ENCODE measurements at regions not wholly inside any gene's neighbourhood (a gene's known extent, or its start where the extent isn't known, plus 50 kb on each side); places are given as distances from the start of the nearest gene placed in this dataset.
"Not testable (repeated sequence)": the region's sequence is repeated elsewhere in the genome, so short reads cannot be mapped to it uniquely, and the experiment has no call there.

DNA sequence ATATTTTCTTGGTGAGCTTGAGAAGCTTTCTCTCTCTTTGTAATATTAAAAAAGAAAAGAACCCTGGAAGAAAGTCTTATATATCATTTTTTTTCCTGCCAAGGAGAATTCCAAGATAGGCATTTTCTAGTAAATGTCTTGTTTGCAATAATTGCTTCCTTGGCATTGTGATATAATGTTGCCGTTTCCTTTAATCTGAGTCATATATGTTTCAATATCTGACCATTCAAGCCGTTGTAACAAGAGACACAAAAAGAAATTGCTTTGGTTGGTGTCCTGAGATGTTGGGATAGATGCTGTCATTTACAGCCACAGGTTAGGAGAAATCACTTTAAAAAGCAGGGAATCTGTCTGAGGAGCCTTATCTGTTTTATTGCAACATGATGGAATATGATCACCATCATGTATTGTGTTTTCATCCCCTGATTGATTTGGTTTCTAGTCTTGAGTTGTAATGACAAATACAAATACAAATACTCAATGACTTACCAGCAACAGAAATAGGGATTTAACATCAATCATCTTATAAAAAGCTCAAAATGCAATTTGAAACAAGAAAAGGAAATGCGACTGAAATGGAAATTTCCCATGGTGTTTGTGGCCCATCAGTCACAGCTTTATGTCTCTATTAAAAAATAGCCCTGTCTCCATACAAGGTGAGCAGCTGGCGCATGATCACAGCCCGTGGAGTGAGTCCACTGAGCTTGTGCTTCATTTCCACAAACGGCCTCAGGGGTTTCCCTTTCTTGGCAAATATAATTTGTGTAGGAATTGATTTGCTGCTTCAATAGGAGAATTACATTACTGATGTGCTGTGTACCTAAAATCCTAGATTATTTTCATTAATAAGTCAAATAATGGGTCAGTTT lies 250.1 kb upstream of the TRPC7 start:
- no peak for DNase-seq

DNA sequence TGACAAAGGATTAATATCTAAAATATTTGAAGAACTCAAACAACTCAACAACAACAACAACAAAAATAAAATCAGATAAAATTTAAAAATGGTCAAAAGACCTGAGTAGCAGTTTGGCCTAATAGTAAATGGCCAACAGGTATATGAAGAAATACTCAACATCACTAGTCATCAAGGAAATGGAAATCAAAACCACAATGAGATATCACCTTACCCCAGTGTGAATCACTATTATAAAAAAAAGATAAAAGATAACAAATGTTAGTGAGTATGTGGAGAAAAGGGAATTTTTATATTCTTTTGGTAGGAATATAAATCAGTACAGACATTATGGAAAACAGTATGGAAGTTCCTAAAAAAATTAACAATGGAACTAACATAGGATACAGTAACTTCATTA lies 247.9 kb upstream of the TRPC7 start:
- no peak for DNase-seq

DNA sequence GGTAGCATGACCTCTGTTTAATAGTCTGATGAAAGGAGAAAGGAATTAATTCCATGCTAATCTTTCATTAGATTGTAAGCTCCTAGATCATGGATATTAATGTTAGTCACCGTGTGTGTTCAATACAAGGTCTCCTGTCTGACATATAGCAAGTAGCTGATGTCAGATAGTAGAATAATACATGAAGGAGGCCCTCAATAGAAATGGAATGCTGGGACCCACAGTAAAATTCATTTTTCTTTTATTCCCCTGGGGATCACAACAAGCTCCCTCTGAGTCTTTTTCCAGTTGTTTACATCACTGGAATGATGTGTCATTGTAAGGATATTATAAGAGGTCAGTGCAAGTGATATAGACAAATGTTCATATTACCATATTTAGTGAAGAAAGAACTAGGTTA lies 240.3 kb upstream of the TRPC7 start:
- DNase-seq = no peak

DNA sequence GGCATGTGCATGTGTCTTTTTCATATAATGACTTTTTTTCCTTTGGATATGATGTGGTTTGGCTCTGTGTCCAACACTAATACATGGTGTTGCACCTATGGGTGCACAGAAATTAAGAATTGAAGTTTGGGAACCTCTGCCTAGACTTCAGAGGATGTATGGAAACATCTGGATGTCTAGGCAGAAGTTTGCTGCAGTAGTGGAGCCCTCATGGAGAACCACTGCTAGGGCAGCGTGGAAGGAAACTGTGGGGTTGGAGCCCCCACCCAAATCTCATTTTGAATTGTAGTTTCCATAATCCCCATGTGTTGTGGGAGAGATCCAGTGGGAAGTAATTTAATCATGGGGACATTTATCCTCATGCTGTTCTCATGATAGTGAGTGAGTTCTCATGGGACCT lies 235.0 kb upstream of the TRPC7 start:
- DNase-seq = no peak

DNA sequence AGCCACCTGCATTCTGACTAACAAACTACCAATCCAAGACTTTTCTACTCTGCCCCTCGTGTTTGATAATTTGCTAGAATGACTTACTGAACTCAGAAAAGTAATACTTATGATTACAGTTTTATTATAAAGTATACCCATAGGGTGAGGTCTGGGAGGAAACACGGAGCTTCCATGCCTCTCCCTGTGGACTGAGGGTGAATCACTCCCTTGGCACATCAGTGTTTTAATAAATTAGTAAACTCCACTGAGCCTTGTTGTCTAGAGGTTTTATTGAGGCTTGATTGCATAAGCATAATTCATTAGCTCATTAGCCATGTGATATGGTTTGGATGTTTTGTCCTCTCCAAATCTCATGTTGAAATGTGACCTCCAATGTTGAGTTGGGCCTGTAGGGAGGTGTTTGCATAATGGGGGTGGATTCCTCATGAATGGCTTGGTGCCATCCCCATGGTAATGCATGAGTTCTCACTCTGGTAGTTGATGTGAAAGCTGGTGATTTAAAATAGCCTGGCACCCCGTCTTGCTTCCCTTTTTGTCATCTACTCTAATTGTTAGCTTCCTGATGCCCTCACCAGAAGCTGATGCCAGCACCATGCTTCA lies 233.6 kb upstream of the TRPC7 start:
- DNase-seq = no peak

DNA sequence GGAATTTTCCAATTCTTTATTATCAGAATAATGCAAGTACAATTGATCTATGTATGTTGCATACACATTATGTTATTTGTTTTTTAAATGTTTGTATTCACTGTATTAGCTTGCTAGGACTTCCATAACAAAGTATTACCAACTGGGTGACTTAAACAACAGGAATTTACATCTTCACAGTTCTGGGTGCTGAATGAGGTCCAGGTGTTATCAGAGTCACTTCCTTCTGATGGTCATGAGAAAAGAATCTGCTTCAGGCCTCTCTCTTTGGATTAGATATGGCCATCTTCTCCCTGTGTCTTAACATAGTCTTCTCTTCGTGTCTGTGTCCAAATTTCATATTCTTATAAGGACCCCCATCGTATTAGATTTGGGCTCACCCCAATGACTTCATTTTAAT lies 229.1 kb upstream of the TRPC7 start:
- no peak for DNase-seq

DNA sequence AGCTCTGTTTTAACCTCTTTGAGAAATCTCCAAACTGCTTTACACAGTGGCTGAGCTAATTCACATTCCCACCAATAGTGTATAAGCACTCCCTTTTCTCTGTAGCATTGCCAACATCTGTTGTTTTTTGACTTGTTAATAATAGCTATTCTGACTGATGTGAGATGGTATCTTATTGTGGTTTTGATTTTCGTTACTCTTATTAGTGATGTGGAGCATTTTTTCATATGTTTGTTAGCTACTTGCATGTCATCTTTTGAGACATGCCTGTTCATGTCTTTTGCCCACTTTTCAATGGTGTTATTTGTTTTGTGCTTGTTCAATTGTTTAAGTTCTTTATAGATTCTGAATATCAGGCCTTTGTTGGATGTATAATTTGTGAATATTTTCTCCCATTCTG lies 225.2 kb upstream of the TRPC7 start:
- DNase-seq = no peak

DNA sequence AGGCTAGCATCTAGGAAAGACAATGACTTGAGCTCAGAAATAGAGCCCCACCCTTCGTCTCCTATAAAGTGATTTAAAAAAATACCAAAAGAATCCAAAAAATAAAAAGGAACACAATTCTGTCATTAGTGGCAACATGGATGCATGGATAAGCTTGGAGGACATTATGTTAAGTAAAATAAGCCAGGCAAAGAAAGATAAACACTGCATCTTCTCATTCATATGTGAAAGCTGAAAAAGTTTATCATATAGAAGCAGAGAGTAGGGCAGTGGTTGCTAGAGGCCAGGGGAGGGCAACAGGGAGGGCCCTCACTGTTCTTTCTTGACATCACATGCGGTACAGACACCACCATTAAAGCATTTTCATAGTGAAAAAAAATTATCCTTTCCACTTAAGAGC lies 220.9 kb upstream of the TRPC7 start:
- no peak for DNase-seq

DNA sequence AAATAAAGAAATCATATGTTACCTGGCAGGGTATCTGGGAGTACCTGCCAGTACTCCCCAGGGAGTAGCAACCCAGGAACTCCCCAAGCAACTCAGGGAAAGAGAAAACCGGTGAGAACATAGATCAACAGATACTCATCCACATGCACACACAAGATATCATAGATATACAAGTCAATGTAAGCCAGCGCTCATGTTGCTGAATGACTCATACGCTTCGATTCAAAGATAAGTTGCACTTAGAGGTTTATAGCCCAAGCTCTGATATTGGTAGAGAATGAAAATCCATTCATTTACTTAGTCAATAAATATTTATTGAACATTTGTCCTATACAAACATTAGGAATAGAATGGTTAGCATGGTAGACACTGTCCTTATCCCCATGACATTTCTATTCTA lies 219.1 kb upstream of the TRPC7 start:
- no peak for DNase-seq

DNA sequence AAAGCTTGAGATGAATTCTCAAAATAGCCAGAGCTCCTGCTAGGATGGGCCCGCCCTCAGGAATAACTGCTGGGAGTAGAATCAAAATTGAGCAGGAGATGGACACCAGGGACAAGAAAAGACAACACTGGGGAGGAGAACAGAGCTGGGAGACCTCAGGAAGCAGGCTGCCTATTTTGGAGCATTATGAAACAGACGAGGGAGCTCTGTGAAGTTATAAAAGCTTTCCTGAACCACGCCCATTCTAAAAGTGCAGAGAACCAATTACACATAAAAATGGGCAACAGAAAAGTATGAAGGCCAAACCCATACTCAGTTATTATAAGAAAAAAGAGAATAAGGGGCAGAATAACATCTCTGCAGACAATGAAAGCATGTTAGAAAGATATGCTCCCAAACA lies 213.9 kb upstream of the TRPC7 start:
- no peak for DNase-seq

DNA sequence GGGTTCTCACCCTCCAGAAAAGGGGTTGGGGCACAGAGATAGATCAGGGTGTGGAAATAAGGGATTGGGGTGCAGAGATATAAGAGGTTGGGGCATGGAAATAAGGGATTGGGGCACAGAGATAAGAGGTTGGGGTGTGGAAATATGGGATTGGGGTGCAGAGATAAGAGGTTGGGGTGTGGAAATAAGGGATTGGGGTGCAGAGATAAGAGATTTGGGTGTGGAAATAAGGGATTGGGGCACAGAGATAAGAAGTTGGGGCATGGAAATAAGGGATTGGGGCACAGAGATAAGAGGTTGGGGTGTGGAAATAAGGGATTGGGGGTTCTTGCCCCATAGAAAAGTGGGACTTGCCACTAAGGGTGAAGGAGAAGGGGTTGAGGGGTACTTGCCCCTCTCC lies 204.5 kb upstream of the TRPC7 start:
- DNase-seq = not testable (repeated sequence)

DNA sequence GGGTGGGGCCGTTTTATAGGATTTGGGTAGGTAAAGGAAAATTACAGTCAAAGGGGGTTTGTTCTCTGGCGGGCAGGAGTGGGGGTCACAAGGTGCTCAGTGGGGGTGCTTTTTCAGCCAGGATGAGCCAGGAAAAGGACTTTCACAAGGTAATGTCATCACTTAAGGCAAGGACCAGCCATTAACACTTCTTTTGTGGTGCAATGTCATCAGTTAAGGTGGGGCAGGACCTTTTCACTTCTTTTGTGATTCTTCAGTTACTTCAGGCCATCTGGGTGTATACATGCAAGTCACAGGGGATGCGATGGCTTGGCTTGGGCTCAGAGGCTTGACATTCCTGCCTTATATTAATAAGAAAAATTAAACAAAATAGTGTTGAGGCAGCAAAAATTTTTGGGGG lies 200.1 kb upstream of the TRPC7 start:
- not testable (repeated sequence) for DNase-seq

DNA sequence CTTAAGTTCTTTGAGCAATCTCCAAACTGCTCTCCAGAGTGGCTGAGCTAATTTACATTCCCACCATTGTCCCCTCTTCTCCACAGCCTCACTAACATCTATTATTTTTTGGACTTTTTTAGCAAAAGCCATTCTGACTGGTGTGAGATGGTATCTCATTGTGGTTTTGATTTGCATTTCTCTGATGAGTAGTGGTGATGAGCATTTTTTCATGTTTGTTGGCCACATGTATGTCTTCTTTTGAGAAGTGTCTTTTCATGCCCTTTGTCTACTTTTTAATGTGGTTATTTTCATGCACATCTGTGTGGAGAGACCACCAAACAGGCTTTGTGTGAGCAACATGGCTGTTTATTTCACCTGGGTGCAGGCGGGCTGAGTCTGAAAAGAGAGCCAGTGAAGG lies 199.7 kb upstream of the TRPC7 start:
- DNase-seq = not testable (repeated sequence)

DNA sequence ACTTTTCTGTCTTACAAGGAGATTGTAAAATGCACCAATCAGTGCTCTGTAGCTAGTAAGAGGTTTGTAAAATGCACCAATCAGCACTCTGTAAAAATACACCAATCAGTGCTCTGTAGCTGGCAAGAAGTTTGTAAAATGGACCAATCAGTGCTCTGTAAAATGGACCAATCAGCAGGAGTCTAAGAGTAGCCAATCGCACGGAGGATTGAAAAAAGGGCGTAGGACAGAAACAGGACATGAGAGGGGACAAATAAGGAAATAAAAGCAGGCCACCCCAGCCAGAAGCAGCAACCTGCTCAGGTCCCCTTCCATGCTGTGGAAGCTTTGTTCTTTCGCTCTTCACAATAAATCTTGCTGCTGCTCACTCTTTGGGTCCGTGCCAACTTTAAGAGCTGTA lies 199.1 kb upstream of the TRPC7 start:
- not testable (repeated sequence) for DNase-seq

DNA sequence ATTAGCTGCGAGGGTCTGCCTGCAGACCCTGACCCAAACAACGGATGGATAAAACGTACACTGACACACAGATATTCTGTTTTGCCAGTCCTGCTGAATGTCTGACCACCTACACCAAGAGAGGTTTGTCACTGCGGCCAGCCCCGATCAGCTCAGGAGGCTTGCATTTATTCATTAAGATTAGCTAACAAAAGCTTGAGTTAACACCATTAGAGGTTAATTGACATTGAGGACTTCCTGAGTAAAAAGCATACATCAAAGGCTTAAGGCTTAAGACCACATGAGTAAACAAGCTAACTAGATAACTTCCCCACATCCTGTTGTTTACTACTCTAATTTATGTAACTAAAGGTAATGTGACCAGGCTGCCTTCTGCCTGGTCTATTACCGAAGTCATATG lies 198.1 kb upstream of the TRPC7 start:
- DNase-seq = no peak

DNA sequence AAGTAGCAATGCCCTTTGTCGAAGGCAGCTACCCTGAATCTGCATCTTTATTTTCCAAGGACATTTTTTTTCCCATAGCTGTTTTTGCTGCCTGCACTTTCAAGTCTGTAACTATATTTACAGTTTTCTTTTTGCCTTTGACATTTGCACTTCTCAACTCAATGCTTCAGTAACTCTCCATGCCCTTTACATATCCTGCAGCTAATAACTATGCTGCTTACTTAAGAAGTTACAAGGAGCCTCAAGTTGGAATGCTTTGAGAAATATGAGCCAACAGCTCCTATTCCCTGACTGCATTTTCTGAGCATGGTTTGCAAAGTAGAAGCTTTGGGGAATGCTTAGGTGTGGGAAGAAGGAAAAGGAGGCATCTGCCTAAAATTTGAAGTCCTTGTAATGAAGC lies 194.8 kb upstream of the TRPC7 start:
- no peak for DNase-seq

DNA sequence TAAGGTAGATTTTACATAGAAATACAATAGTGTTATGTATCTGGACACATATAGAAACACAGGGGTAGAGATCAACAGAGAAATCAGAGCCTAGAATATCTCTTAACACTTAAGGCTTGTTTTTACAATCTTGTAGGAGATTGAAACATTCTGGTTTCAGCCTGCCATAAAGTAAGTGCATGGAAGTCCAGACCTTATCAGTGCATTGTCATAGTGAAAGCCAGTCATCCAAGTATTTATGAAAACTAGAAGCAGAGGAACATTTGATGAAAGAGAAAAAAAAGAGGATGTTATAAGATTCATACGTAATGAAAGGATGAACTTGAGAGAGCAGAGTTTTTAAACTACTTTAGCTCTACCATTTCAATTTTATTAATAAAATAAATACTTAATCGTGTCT lies 194.3 kb upstream of the TRPC7 start:
- DNase-seq = no peak

DNA sequence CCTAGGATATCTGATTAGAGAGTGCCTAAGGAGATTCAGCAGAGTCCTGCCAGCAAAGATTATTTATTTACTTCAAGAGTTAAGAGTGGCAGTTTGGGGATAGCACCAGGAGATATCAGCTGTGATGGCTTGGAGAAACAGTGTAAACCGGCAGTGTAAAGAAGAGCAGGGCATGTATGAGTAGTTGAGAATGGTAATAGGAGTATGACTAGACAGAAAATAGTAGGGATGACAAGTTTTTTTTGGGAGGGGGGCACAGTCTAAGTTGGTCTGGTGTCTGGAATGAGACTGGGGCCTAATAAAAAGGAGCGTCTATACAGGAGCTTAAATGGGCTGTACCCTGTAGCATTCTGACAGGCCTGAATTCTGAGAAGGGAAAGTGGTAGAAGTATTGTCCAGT lies 181.8 kb upstream of the TRPC7 start:
- DNase-seq = not testable (repeated sequence)

DNA sequence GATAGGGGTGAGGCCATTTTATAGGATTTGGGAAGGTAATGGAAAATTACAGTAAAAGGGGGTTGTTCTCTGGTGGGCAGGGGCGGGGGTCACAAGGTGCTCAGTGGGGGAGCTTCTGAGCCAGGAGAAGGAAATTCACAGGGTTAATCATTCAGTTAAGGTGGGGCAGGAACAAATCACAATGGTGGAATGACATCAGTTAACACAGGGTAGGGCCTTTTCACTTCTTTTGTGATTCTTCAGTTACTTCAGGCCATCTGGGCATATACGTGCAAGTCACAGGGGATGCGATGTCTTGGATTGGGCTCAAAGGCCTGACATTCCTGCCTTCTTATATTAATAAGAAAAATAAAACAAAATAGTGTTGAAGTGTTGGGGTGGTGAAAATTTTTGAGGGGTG lies 181.1 kb upstream of the TRPC7 start:
- not testable (repeated sequence) for DNase-seq

DNA sequence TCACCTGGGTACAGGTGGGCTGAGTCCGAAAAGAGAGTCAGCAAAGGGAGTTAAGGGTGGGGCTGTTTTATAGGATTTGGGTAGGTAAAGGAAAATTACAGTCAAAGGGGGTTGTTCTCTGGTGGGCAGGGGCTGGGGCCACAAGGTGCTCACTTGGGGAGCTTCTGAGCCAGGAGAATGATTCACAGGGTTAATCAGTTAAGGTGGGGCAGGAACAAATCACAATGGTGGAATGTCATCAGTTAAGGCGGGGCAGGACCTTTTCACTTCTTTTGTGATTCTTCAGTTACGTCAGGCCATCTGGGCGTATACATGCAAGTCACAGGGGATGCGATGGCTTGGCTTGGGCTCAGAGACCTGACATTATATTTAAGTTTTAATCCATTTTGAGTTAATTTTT lies 179.7 kb upstream of the TRPC7 start:
- not testable (repeated sequence) for DNase-seq

DNA sequence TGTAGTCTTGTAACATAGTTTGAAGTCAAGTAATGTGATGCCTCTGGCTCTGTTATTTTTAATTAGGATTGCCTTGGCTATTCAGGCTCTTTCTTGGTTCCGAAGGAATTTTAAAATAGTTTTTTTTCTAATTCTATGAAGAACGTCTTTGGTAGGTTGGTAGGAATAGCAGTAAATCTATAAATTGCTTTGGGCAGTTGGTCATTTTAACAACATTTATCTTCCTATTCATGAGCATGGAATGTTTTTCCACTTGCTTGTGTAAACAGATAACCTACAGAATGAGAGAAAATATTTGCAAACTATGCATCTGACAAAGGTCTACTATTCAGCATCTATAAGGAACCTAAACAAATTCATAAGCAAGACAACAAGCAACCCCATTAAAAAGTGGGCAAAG lies 173.2 kb upstream of the TRPC7 start:
- no peak for DNase-seq

DNA sequence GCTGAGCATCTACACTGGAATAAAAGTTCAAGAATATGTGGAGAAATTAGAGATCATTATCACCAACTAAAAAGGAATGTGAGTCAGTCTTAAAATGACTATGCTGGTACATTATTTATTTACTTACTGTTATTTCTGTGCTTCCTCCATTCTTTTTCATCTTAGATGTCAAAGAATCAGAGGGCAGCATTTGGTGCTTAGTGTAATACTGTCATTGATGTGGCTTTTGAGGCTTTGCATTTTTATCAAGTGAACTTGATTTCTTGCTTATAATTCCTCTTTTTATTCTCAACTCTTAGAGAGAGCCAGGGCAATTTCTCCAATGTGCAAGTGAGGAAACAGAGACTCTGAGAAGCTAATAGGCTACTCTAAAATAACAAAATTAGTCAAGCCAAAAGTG lies 163.7 kb upstream of the TRPC7 start:
- no peak for DNase-seq

DNA sequence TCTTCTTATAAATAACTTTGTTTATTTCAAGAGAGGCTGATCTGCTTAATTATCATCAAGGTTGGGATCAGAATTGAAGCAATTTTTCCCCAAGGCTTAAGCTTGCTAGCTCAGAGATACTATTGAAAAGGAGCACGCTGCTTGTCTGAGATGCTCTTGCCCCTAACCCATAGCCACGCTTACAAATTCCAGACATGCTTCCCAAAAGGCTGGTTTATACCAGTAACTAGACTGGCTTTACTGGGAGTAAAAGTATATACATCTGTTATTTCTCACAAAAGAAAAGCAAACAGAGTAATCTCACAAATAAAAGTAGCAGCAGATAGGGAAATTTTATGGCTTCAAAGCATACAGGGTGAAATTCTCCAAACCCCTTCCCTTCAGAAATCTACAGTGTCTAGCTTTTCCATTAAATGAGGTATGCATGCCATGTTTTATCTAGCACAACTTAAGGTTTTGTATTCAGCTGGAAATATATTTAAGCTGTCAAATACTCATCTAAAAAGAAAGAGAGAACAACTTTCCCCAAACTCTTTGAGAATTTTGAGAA lies 163.2 kb upstream of the TRPC7 start:
- DNase-seq = no peak

DNA sequence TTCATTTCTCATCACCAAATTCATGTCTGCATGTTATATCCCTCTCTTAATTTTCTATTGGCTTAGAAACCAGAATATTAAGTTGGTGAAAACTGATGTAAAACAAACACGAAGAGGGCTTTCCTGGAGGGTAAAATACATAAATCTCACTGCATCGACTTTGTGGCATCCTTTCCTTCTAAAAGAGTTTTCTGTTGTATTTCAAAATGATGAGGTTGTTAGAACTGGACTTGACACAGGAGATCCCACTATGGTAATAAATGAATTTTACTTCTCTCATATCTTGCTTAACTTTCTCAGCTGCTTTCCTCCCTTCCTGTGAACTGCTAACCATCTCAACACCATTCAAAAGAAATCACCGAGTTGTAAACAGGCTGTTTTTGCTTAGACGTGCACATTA lies 162.0 kb upstream of the TRPC7 start:
- DNase-seq = no peak

DNA sequence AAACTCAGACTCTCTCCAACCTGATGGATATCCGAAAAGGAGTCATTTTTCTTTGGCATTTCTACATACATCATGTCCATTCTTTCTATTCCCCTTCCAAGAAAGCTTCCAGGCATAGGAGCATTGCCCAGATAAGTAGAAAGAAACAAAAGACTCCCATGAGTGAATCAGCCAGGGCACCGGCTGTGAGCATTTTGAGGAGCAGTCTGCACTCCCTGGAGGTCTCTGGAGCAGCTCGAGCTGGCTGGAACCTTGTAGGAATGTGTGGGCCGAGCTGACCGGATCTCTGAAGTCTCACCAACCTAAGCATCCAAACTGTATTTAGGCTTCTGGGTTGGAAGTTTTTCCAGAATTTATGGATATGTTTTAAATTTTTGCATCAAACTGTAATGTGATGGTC lies 161.4 kb upstream of the TRPC7 start:
- DNase-seq = no peak
